Neural progenitor cell (in vitro differentiated cells): ENCODE measurements at regions not wholly inside any gene's neighbourhood (a gene's known extent, or its start where the extent isn't known, plus 50 kb on each side); places are given as distances from the start of the nearest gene placed in this dataset.

ENCODE experiments used
- EZH2 ChIP-seq: fragments of 200-600 bp; sonication (generic); IDR thresholded peaks from 2 replicates; pipeline ENCODE4 v1.6.1; 2017; ENCODE audit warnings: antibody characterized with exemption, mild to moderate bottlenecking, moderate library complexity
- EZH2phosphoT487 ChIP-seq: fragments of 200-600 bp; sonication (generic); IDR thresholded peaks from 2 replicates; pipeline ENCODE4 v1.6.1; 2017; ENCODE audit warnings: antibody characterized with exemption
- TF ChIP-seq, protein P1 (sequence below): fragments of 200-600 bp; sonication (generic); IDR thresholded peaks from 2 replicates; pipeline ENCODE4 v1.5.1; 2017; ENCODE audit warnings: antibody characterized with exemption, mild to moderate bottlenecking

GRCh38 chr1:218686761-218687160 is 341.6 kb downstream of the TGFB2 start:
- TF ChIP-seq EZH2 = no peak
- TF ChIP-seq, protein P1, sequence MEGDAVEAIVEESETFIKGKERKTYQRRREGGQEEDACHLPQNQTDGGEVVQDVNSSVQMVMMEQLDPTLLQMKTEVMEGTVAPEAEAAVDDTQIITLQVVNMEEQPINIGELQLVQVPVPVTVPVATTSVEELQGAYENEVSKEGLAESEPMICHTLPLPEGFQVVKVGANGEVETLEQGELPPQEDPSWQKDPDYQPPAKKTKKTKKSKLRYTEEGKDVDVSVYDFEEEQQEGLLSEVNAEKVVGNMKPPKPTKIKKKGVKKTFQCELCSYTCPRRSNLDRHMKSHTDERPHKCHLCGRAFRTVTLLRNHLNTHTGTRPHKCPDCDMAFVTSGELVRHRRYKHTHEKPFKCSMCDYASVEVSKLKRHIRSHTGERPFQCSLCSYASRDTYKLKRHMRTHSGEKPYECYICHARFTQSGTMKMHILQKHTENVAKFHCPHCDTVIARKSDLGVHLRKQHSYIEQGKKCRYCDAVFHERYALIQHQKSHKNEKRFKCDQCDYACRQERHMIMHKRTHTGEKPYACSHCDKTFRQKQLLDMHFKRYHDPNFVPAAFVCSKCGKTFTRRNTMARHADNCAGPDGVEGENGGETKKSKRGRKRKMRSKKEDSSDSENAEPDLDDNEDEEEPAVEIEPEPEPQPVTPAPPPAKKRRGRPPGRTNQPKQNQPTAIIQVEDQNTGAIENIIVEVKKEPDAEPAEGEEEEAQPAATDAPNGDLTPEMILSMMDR = no peak
- TF ChIP-seq EZH2phosphoT487 = no peak
